Sigmoid colon (tissue), 6 donors: ENCODE measurements at regions not wholly inside any gene's neighbourhood (a gene's known extent, or its start where the extent isn't known, plus 50 kb on each side); places are given as distances from the start of the nearest gene placed in this dataset.

ENCODE experiments used
- DNase-seq: peaks from one replicate; pipeline ENCODE4 v3.0.0-alpha.2; 2019
- H3K27ac ChIP-seq, 4 donors: fragments of 200-600 bp; sonication (generic); one replicate each; pipeline ENCODE4 v1.5.1; 2016 to 2019; ENCODE audit warnings: mild to moderate bottlenecking in 1 of 4
- H3K27me3 ChIP-seq, 3 donors: fragments of 200-600 bp; sonication (generic); one replicate each; pipeline ENCODE4 v1.5.1; 2019; ENCODE audit warnings: mild to moderate bottlenecking in 1 of 3
- H3K36me3 ChIP-seq, 4 donors: fragments of 200-600 bp; sonication (generic); one replicate each; pipeline ENCODE4 v1.5.1; 2016 to 2019
- H3K4me1 ChIP-seq, 4 donors: fragments of 200-600 bp; sonication (generic); one replicate each; pipeline ENCODE4 v1.5.1; 2017 to 2019
- H3K4me3 ChIP-seq, 4 donors: fragments of 200-600 bp; sonication (generic); one replicate each; pipeline ENCODE4 v1.5.1; 2017 to 2019; ENCODE audit warnings: mild to moderate bottlenecking in 2 of 4, moderate library complexity in 1 of 4
- H3K9me3 ChIP-seq, 4 donors: fragments of 200-600 bp in 3 of 4; sonication (generic) in 3 of 4; one replicate each; pipeline versions ENCODE4 v1.5.1 to v1.6.1; 2013 to 2019
- EP300 ChIP-seq, 4 donors: sonication (generic); formaldehyde crosslinking; IDR thresholded peaks; one replicate each; pipeline ENCODE4 v1.6.1; 2017; ENCODE audit warnings: antibody characterized with exemption in 4 of 4
- POLR2A ChIP-seq, 2 donors: fragments of 450-650 bp; IDR thresholded peaks; one replicate each; pipeline ENCODE4 v1.6.1; 2016; ENCODE audit warnings: antibody characterized with exemption in 2 of 2, mild to moderate bottlenecking in 2 of 2, moderate library complexity in 2 of 2
- POLR2AphosphoS5 ChIP-seq, 4 donors: sonication (generic); formaldehyde crosslinking; IDR thresholded peaks; one replicate each; pipeline ENCODE4 v1.6.1; 2017; ENCODE audit warnings: antibody characterized with exemption in 4 of 4
- WGBS, 2 donors: extraction: QIAGEN DNeasy Blood & Tissue Kit; methylation state at CpG; one replicate each; pipeline ENCODE4 v1.1.7; 2013; 5-methylcytosine and 5-hydroxymethylcytosine counted together
- intact Hi-C: fragments of 100-400 bp; cut with DNase I; formaldehyde crosslinking; loops from one replicate; pipeline ENCODE4 v1.15.1; 2023
- TF ChIP-seq, protein P1 (sequence below), 4 experiments: fragments of 450-650 bp in 3 of 4; fragments of 200-600 bp in 1 of 4; IDR thresholded peaks; one replicate each; pipeline ENCODE4 v1.5.1; 2016 to 2019; ENCODE audit warnings: antibody characterized with exemption in 4 of 4, mild to moderate bottlenecking in 3 of 4, moderate library complexity in 2 of 4
- donor health status: healthy with polysubstance abuse.
- donor health status: healthy.

DNA sequence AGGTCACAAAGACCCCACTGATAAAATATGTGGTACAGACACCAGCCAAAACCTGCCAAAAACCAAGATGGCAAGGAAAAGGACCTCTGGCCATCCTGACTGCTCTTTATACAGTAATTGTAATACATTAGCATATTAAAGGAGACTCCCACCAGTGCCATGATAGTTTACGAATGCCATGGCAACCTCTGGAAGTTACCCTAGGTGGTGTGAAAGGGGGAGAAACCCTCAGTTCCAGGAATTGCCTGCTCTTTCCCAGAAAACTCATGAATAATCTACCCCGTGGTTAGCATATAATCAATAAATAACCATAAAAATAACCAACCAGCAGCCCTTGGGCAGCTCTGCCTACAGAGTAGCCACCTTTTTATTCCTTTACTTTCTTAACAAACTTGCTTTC, 129.8 kb upstream of the EPB41L3 start:
- Histone ChIP-seq H3K4me3 (no peak overlapping the region), H3K27me3 (no peaks in the 10 kb centered on the region), H3K36me3 (no peaks in the 10 kb centered on the region), H3K27ac (no peak overlapping the region), H3K9me3 (no peaks in the 10 kb centered on the region), H3K4me1 (no peaks in the 10 kb centered on the region)
- intact Hi-C loops = no loop called here
- TF ChIP-seq POLR2AphosphoS5 (IDR thresholded peaks at IDR 0.05) (no peak), POLR2A (IDR thresholded peaks at IDR 0.05) (no peak), EP300 (IDR thresholded peaks at IDR 0.05) (no peak)
- TF ChIP-seq, protein P1, sequence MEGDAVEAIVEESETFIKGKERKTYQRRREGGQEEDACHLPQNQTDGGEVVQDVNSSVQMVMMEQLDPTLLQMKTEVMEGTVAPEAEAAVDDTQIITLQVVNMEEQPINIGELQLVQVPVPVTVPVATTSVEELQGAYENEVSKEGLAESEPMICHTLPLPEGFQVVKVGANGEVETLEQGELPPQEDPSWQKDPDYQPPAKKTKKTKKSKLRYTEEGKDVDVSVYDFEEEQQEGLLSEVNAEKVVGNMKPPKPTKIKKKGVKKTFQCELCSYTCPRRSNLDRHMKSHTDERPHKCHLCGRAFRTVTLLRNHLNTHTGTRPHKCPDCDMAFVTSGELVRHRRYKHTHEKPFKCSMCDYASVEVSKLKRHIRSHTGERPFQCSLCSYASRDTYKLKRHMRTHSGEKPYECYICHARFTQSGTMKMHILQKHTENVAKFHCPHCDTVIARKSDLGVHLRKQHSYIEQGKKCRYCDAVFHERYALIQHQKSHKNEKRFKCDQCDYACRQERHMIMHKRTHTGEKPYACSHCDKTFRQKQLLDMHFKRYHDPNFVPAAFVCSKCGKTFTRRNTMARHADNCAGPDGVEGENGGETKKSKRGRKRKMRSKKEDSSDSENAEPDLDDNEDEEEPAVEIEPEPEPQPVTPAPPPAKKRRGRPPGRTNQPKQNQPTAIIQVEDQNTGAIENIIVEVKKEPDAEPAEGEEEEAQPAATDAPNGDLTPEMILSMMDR (IDR thresholded peaks at IDR 0.05) = no peak
- DNase-seq = no peak
- WGBS, 2 donors = 62 to 68% methylated on average over 2 of the region's 2 CpGs

DNA sequence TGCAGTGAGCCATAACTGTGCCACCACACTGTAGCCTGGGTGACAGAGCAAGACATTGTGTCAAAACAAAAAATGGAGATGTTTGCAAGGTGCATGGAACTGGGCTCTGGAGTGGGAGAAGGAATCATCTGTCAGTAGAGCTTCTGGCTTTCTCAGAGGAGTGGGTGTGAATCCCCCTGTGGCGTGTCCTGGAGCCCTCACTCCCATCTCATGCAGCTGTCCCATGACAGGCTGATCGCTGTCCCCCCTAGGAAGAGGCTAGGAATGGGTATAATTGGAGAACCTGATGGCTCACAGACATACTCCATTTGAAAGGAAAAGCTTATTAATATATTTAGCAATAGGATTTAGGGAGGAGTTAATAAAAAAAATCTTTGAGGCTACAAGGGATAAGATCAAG, 125.8 kb upstream of the EPB41L3 start:
- H3K4me1 ChIP-seq = no peaks in the 10 kb centered on the region
- no peak for DNase-seq
- H3K27me3 ChIP-seq = no peaks in the 10 kb centered on the region
- H3K4me3 ChIP-seq = no peak overlapping the region
- no peaks in the 10 kb centered on the region for H3K36me3 ChIP-seq
- WGBS, 2 donors = 84 to 93% methylated on average over 2 of the region's 2 CpGs
- H3K9me3 ChIP-seq = no peaks in the 10 kb centered on the region
- intact Hi-C loops = no loop called here
- TF ChIP-seq EP300 (IDR thresholded peaks at IDR 0.05) = no peak
- TF ChIP-seq POLR2AphosphoS5 (IDR thresholded peaks at IDR 0.05) = no peak
- TF ChIP-seq, protein P1 (IDR thresholded peaks at IDR 0.05) = no peak
- TF ChIP-seq POLR2A (IDR thresholded peaks at IDR 0.05) = no peak
- H3K27ac ChIP-seq = no peak overlapping the region

- Histone ChIP-seq H3K4me3 (no peak overlapping the region), H3K4me1 (no peaks in the 10 kb centered on the region), H3K27me3 (no peaks in the 10 kb centered on the region), H3K27ac (no peak overlapping the region), H3K36me3 (no peaks in the 10 kb centered on the region), H3K9me3 (no peaks in the 10 kb centered on the region)
- no peak for DNase-seq
- whole genome bisulfite sequencing, 2 donors = 69 to 72% methylated on average over 2 of the region's 2 CpGs
- intact Hi-C loops = no loop called here
- TF ChIP-seq EP300 (IDR thresholded peaks at IDR 0.05) (no peak), POLR2A (IDR thresholded peaks at IDR 0.05) (no peak)
Measured at GRCh38 chr18:5668087-5668715, 124.4 kb upstream of the EPB41L3 start.

GRCh38 chr18:5667356-5667755, 123.6 kb upstream of the EPB41L3 start:
- TF ChIP-seq POLR2A (IDR thresholded peaks at IDR 0.05) = no peak
- TF ChIP-seq, protein P1 (IDR thresholded peaks at IDR 0.05) = no peak
- TF ChIP-seq EP300 (IDR thresholded peaks at IDR 0.05) = no peak
- no peak for TF ChIP-seq POLR2AphosphoS5 (IDR thresholded peaks at IDR 0.05)
- WGBS, 2 donors = 80 to 83% methylated on average over 3 of the region's 3 CpGs
- no peaks in the 10 kb centered on the region for H3K36me3 ChIP-seq

DNA sequence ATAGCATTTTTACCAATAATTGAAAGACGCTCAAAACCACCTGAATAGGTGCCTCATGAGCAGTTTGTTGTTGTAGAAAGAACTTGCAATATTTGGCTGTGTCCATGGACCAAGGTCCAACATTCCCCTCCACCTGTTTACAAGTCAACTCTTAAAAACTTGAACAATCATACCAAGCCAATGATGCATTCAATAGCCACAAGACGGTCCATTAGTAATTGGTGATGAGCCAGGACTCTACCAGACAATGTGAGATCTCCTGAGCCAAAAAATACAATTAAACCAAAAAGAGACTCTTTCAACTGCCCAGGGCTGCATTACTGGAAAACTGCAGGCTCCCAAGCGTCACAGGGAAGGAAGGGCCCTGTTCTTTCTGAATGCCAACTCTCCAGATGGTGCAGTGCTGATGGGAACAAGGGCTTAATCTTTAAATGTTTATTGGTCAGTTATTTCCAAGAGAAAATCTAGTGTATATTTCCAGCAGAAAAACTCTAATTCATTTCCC, 118.8 kb upstream of the EPB41L3 start:
- Histone ChIP-seq H3K9me3 (no peaks in the 10 kb centered on the region), H3K27me3 (no peaks in the 10 kb centered on the region), H3K36me3 (no peaks in the 10 kb centered on the region), H3K4me3 (no peak overlapping the region), H3K27ac (no peak overlapping the region), H3K4me1 (no peaks in the 10 kb centered on the region)
- WGBS, 2 donors = 82 to 85% methylated on average over 3 of the region's 3 CpGs
- DNase-seq = no peak
- TF ChIP-seq POLR2AphosphoS5 (IDR thresholded peaks at IDR 0.05) (no peak), EP300 (IDR thresholded peaks at IDR 0.05) (no peak), POLR2A (IDR thresholded peaks at IDR 0.05) (no peak)
- TF ChIP-seq, protein P1 (IDR thresholded peaks at IDR 0.05) = no peak
- intact Hi-C loops = no loop called here

More at GRCh38 chr18:5667356-5667755, 123.6 kb upstream of the EPB41L3 start:
- no peak for DNase-seq
- H3K4me1 ChIP-seq = no peaks in the 10 kb centered on the region
- no peaks in the 10 kb centered on the region for H3K27me3 ChIP-seq
- H3K4me3 ChIP-seq = no peak overlapping the region
- H3K27ac ChIP-seq = no peak overlapping the region
- H3K9me3 ChIP-seq = no peaks in the 10 kb centered on the region
- intact Hi-C loops = no loop called here
